ENCODE measurements at regions not wholly inside any gene's neighbourhood (a gene's known extent, or its start where the extent isn't known, plus 50 kb on each side); places are given as distances from the start of the nearest gene placed in this dataset.

GRCh38 chr22:49294656-49295464 lies 532.8 kb downstream of the BRD1 start:
- Histone ChIP-seq H3K27me3 (no peaks in the 10 kb centered on the region), H3K27ac (no peak overlapping the region), H3K4me1 (ENCODE audit: insufficient read depth) (no peaks in the 10 kb centered on the region), H3K9me3 (no peaks in the 10 kb centered on the region), H3K4me3 (no peak overlapping the region), H3K36me3 (no peaks in the 10 kb centered on the region)
- 89 to 93% (median 90%) methylated on average over 14 of the region's 14 CpGs for WGBS, 3 donors
- intact Hi-C loops (cut with DNase I) = no loop called here
- no peak for DNase-seq
- TF ChIP-seq POLR2A (IDR thresholded peaks at IDR 0.05) = no peak
- no peak for TF ChIP-seq EP300 (IDR thresholded peaks at IDR 0.05)
- no peak for TF ChIP-seq CTCF (IDR thresholded peaks at IDR 0.05)

DNA sequence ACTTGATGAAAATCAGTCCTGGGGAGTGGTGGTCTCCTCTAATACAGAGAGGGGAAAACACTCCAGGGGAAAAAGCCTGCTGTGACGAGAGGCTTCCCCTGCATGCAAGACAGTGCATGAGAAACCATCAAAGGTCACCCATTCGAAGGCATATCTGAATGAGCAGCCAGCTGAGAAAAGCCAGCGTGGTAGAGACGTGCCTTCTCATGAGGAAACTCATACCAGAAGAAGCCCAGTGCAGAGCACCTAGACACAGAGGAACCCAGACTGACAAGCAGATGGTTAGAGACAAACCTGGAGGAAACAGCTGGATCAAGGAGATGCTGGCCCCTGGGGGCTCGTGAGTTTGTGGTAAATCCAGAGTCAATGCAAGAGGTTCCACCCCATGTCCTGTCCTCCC lies 534.8 kb downstream of the BRD1 start:
- intact Hi-C loops (cut with DNase I) = no loop called here
- DNase-seq = no peak
- WGBS, 3 donors = 81 to 87% (median 81%) methylated on average over 5 of the region's 5 CpGs

DNA sequence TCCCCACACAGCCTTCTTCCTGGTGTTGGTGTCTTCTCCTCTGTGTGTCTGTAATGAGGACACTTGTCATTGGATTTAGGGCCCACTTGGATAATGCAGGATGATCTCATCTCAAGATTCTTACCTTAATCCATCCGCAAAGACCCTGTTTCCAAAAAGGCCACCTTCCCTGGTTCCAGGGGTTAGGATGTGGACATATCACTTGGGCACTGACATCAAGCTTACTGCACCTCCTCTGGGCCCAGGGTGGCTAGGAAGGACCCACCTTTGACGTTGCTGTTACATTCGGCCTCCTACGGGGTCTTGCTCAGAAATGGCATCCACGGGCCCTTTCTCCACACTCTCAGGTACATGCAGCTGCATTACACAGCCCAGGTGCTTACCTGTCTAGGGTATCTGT lies 535.9 kb downstream of the BRD1 start:
- H3K4me3 ChIP-seq = no peak overlapping the region
- no peaks in the 10 kb centered on the region for H3K36me3 ChIP-seq
- DNase-seq = no peak
- TF ChIP-seq POLR2A (IDR thresholded peaks at IDR 0.05) = no peak
- no peak for TF ChIP-seq CTCF (IDR thresholded peaks at IDR 0.05)
- TF ChIP-seq EP300 (IDR thresholded peaks at IDR 0.05) = no peak
- no peak overlapping the region for H3K27ac ChIP-seq
- no peaks in the 10 kb centered on the region for H3K4me1 ChIP-seq (ENCODE audit: insufficient read depth)
- H3K27me3 ChIP-seq = no peaks in the 10 kb centered on the region
- WGBS, 3 donors = 75 to 93% (median 83%) methylated on average over 5 of the region's 5 CpGs
- H3K9me3 ChIP-seq = no peaks in the 10 kb centered on the region
- intact Hi-C loops (cut with DNase I) = no loop called here

More for the DNA sequence above, 534.8 kb downstream of the BRD1 start:
- Histone ChIP-seq H3K27me3 (no peaks in the 10 kb centered on the region), H3K9me3 (no peaks in the 10 kb centered on the region), H3K27ac (no peak overlapping the region), H3K4me3 (no peak overlapping the region), H3K4me1 (ENCODE audit: insufficient read depth) (no peaks in the 10 kb centered on the region), H3K36me3 (no peaks in the 10 kb centered on the region)
- no peak for TF ChIP-seq EP300 (IDR thresholded peaks at IDR 0.05)
- no peak for TF ChIP-seq POLR2A (IDR thresholded peaks at IDR 0.05)
- TF ChIP-seq CTCF (IDR thresholded peaks at IDR 0.05) = no peak

- 4 to 6% (median 6%) methylated on average over 13 of the region's 13 CpGs for WGBS, 3 donors
- TF ChIP-seq CTCF (IDR thresholded peaks at IDR 0.05) (no peak), POLR2A (IDR thresholded peaks at IDR 0.05) (no peak), EP300 (IDR thresholded peaks at IDR 0.05) (no peak)
- Histone ChIP-seq H3K36me3 (no peaks in the 10 kb centered on the region), H3K27ac (no peak overlapping the region), H3K27me3 (no peaks in the 10 kb centered on the region), H3K9me3 (no peaks in the 10 kb centered on the region), H3K4me3 (no peak overlapping the region), H3K4me1 (ENCODE audit: insufficient read depth) (no peaks in the 10 kb centered on the region)
- intact Hi-C loops (cut with DNase I) = no loop called here
- no peak for DNase-seq
These were observed 536.5 kb downstream of the BRD1 start for GRCh38 chr22:49291169-49291568.
